Endothelial cell of hepatic sinusoid (primary cell): ENCODE measurements at regions not wholly inside any gene's neighbourhood (a gene's known extent, or its start where the extent isn't known, plus 50 kb on each side); places are given as distances from the start of the nearest gene placed in this dataset.

Experiments used
- in situ Hi-C: cut with HindIII; loops from 2 replicates; pipeline ENCODE4 v1.10.0; 2017; ENCODE audit warnings: low sequenced_read_pairs

DNA sequence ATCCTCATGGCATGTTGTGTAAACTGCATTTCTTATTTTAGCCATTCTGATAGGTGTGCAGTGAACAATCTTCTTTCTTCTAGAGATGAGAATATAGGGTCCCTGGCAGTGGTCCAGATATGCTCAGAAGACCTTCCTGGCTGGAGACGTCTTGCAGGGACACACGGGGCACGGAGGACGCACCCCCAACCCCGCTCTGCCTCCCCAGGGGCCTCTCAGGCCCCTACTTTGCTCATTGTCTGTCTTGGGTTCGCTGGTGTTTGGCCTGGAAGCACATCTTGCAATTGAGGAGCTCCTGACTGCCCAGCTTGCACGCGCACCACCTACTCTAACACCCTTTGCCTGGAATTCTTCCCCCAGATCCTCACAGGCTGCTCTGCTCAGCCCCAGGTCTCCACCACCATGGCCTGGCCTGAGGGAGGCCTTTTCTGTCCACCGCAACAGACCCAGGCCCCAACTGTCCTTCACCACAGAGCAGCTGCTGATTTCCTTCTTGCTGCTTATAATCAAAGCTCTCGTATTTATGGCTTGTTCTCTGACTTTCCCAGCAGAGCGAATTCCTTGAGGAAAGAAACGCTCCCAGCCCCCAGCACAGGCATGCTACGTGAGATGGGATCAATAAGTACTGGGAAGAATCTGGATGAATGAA, 295.9 kb upstream of the HDAC4 start:
- in situ Hi-C loops, result no loop called here

DNA sequence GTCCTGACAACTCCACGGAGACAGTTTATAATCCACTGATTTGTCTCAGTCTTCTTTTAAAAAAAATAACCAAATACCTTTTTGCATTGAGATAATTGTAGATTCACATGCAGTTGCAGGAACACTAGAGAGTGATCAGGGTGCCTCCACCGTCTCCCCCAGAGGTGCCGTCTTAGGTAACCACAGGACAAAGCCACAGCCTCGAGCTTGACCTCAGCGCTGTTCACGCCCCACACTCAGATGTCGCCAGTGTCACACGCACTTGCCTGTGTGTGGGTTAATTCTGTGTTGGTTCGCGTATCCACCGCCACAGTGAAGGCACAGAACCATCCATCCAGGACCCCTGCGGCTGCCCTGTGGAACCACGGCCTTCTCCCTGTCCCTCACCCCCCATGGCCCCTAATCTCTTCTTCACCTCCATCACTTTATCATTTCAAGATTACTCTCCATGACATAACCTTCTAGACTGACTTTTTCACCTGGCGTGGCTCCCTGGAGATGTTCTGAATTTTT, 295.0 kb upstream of the HDAC4 start:
- in situ Hi-C loops, result no loop called here

DNA sequence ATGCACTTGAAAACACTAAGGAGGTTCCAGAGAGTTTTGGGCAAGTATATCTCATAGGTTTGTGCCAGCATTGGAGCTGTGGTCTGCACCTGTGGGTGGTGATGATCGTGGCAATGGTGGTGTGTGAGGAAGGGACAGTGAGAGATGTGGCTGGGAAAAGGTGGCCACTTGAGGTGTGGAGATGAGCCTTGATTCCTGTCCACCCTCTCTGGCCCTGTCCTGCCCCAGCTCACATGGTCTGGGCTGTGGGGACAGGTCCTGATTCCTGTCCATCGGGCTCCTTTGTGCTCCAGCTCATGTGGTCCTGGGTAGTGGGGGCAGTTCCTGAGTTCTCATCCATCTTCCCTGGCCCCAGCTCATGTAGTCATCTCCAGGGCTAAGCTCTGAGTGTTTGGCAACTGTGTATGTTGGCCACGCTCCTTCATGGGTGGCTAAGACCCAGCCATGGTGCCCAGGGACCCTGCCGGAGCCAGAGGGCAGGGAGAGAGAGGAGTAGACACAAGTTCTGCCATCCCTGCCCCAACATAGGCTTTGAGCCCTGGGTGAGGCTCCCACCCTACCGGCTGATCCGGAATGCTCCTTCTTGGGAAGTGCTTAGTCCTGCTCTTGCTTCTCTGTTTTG, 294.4 kb upstream of the HDAC4 start:
- in situ Hi-C loops, result no loop called here

DNA sequence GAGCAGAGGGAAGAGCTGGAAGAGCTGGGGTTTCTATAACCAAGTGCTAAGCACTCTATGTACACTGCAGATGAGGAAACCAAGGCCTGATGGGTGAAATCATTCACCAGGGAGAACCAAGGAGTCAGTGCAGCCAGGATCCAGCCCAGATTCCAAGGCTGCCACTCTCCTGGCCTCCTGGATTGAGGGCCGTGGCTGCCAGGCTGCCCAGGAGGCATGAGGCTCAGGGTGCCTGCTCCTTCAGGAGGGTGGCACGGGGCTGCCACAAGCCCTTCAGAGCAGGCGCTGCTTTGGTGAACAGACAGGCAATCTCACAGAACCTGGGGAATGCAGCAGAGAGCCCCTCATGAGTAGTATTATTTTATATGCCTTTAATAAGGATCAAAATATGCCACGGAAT, 293.7 kb upstream of the HDAC4 start:
- in situ Hi-C loops, result no loop called here

DNA sequence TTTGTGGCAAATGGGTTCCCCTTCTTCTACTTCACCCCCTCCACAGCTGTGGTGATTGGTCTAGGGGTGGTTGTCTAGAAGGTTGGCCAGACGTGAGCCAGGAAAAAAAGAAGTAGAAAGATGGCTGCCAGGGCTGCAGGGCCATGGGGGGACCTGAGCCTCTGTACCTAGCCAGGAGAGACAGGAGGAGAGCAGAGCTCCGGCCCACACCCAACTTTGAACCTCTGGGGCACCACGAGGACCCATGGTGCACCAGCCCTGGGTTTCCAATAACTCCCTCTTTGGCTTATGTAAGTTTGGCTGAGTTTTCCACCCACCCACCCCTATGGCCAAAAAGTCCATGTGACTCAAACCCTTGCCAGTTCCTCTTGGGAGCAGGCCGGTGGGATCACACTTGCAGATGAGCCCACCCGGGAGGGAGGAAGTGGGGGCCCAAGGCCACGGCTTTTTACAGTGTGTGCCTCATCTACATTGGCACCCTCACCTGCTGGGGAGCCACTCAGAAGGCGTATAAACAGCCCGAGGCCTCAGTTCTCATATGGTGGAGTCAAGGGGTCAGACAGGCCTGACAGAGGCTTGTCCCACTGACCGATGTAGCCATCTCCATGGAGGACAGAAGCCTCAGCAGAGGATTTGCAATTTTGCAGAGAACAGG, 293.1 kb upstream of the HDAC4 start:
- in situ Hi-C loops, result no loop called here

DNA sequence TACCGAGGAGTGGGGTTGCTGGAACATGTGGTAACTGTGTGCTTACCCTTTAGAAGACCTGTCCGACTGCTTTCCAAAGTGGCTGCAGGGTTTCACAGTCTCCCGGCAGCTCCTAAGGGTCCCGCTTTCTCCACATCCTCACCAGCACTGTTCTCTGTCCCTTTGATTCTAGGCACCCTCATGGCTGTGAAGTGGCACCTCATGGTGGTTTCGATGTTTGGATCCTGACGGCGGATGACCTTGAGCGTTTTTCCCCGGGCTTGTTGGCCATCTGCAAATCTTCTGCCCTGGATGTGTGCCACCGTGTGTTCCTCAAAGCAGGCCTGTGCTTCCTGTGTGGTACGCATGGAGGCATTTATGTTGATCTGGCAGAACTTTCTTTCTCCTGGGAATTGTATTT, 292.5 kb upstream of the HDAC4 start:
- in situ Hi-C loops, result no loop called here

DNA sequence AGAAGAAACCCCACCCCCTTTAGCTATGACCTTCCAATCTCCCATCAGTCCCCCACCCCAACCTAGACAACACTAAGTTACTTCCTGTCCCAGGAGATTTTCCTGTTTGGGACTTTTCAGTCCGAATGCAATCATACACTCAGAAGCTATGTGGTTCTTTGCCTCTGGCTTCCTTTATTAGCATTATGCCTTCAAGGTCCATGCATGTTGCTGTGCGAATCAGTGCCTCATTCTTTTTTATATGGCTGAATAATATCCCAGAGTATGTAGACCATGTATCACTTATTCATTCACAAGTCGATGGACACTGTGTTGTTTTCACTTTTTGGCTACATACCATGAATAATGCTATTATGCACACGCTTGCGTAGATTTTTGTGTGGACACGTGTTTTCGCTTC, 292.1 kb upstream of the HDAC4 start:
- in situ Hi-C loops, result no loop called here

DNA sequence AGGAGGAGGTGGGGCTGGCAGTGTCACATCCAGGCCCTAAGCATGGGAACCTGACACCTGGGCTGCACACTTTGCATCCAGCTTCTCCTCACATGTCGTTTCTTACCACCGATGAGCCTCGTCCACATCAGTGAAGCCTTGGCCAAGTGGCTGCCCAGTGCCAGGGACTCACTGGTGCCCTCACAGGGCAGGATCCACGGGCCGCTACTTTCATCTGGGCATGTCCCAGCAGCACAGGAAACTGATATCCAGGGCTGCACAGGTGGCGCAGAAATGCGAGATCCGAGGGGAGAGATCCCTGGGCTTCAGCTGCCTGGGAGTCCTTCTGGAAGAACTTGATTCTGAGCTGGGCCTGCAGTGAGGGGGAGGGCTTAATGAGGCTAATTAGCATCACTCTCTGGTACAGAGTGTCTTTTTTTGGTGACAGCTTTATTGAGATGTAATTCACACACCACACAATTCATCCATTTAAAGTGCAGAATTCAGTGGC, 291.6 kb upstream of the HDAC4 start:
- in situ Hi-C loops, result no loop called here

DNA sequence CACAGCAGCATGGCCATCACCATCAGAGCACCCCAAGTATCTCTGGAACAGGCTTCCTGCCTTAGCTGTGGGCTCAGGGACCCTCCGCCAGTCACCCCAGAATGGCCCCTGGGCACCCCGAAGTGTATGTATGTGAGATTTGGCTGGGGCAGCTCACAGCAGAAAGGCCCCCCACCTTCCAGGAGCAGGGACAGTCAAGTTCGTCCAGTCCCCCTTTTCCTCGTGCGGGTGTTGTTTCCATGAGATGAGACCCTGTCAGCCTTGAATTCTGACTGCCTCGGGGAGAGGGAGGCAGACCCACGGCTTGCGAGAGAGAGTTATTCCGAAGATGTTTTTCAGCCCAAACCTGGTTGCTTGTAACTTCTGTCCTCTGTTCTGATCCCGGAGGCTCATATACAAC, 290.9 kb upstream of the HDAC4 start:
- in situ Hi-C loops, result no loop called here

DNA sequence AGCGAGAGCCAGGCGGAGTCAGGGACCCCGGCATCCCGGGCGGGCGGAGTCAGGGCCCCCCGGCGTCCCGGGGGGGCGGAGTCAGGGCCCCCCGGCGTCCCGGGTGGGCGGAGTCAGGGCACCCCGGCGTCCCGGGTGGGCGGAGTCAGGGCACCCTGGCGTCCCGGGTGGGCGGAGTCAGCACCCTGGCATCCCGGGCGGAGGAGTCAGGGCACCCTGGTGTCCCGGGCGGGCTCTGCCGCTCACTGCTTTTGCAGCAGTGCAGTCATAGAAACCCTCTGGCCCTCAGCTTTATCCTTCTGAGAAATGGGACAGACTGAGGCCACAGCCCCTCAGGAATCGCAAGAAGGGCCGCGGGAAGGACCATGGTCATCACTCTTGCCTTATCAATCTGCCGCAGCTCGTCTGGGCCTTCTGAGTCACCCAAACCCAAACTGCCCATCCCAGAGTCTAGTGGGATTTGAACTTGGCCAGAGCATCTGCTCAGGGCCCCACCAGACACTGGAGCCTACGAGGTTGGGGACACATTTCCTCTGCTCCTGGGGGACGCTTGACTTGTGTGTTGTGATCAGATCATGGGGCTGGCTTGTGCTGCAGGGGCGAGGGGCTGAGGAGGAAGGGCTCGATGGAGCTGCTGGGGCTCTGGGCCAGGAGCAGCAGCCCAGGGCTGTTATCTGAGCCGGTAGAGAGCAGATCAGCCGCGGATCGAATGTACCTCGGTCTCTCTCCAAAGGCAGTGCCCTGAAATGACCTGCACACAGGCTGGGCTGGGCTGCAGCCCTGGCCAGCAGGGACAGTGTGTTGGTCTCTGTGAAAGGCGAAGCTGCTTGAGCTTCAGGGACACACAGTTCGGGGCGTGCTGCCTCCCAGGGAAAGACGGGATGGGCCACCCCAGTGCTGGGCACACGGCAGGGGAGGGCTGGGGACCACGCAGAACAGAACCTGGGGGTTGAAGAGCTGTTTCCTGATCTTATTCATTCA, 290.1 kb upstream of the HDAC4 start:
- in situ Hi-C loops, result no loop called here

DNA sequence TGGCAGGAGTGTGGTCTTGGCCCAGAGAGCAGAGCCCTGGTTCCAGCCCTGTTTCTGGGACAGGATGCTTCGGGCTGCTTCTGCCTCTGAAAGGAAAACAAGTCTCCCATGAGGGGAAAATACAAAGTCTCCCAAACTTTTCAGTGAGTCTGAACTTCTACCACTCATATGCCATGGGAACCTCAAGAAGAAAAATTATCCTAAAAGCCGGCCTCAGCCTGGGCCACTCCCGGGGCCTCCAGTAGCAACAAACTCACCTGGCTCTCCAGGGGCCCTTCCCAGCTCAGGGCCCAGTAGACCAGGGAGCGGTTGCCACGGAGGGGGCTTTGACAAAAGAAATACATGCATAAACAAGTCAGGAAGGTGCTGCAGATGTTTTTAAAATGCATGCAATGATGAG, 289.2 kb upstream of the HDAC4 start:
- in situ Hi-C loops, result no loop called here

DNA sequence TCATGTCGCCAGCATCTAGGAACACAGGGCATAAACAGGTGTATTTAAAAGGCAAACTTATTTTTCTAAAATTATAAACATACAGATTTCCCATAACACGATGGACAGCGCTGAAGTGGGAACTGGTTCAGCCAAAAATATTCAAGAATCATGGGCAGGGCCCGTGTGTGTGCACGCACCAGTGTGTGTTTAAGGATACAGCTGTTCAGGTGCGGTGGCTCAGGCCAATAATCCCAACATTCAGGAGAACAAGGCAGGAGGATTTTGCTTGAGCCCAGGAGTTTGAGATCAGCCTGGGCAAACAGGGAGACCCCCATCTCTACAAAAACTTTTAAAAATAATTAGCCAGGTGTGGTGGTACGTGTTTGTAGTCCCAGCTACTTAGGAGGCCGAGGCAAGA, 288.6 kb upstream of the HDAC4 start:
- in situ Hi-C loops, result no loop called here

DNA sequence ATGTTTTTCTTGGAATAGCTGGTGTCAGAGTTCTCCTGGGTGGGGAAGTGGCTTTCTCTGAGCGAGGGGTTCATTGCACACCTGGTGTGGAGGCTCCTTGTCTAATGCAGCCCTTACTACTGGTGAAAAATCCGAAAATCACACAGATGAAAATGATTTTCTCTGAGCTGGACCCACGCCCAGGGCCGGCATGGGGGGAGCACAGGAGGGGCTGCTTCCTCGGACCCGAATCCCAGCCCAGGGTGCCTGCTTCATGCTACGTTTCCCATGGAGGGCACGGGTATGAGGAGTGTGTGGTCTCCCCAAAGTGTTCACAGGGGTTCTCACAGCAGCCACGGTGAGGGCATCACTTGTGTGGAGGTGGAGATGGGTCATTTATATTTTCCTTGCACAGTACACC, 288.0 kb upstream of the HDAC4 start:
- in situ Hi-C loops, result no loop called here

DNA sequence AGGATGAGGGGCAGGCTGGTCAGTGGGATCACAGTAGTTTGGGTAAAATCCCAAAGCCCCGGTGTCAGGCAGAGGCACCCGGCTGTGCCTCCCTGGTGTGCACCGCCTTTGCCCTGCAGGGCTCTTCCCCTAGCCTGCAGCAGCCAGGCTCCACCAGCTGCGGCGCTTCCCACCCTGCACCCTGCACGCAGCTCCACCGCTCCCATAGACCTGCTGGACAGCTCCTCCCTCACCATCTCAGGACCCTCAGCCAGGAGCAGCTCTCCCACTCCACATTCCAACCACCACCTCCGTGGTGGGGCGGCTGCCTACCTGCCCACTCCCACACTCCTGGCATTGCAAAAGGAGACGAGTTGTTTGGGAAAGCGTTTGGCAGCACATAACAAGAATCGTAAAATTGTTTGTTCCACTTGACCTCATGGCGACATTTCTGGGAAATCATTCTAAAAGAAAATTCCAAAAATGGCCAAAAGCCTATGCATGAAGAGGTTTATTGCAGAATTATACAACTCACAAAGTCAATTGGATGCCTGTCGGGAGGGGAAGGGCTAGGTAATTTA, 287.4 kb upstream of the HDAC4 start:
- in situ Hi-C loops, result no loop called here

DNA sequence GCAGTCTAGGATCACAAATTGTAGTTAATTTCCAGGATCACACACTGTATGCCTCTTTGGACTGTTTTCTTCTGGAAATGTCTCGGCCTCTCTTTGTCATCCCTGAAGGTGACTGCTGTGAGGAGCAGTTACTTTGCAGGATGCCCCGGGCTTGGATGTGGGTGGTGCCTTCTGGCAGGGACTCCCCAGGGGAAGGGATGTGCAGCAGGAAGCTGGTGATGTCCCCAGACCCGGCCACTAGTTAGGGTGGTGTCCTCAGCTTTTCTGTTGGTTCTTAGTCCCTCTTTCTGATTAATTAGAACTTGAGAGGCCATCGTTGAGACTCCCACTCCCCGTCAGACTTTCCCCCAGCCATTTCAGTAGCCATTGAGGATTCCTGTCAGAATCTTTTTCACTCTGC, 286.6 kb upstream of the HDAC4 start:
- in situ Hi-C loops, result no loop called here

DNA sequence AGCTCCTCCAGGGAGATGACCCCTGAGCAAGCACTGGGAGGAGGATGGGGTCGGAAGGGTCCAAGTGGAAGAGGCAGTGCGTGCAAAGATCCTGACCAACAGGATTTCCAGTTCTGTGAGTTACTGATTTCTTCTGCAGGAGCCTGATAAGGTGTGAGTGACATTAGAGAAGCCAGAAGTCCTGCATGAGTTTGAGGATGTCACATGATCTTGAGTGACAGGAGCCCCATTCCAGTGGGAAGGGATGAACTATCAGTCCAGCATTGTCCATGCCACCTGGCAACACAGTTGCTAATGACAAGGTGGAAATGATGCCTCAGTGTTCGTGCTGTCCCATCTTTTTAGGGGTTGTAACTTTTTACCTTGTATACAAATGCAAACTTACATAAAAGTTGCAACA, 285.1 kb upstream of the HDAC4 start:
- in situ Hi-C loops, result no loop called here

DNA sequence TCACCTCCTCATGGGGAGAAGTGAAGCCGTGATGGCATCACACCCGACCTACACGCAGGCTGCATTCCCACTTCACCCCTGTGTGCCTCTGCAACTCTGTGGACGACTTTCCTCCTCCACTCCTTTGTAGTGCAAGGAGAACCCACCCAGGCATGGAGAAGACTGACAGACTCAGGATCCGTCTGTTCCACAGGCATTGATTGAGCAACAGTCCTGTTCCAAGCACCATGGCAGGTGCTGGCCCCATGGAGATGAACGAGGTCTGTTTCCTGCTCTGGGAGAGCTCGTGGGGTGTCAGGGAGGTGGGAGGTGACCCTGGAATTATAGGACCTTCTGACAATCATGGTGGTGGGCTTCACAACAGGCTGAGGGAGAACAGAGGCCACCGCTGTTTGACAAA, 284.7 kb upstream of the HDAC4 start:
- in situ Hi-C loops, result no loop called here

DNA sequence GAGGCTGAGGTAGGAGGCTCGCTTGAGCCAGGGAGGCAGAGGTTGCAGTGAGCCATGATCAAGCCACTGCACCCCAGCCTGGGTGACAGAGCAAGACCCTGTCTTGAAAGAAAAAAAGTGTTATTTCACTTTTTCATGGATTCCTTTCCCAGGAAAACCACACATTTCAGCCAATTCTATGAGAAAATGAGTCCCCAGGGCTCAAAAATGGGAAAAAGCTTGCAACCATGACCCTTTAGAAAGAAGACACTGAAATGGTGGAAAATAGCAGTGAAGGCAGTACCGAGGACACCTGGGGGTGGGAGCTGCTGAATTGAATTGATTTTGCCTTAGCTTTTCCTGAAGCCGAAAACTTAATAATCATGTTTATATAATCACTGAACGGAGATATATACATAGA, 284.2 kb upstream of the HDAC4 start:
- in situ Hi-C loops, result no loop called here

DNA sequence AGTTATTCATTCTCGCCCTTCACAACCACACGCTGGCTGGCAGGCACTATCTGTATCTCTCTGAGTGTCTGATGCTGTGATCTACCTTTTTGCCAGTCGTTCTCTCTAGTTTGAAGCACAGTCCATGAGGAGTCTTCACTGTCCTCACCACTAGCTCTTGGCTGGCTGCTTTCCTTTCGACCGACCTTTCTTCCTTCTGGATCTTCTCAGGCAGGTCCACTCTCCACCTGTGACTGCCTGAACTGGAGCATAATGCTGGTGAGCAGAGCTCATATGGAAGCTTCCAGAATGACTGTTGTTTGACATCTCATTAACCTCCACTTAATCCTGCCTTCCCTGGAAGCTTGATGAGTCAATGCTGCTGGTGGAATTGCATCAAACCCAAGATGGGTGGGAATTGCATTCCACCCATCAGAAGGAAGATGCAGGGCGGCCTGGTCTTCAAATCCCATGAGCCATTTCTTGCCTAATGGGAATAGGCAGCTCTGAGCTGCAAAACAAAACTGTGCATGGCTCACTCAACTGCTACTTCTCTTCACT, 283.5 kb upstream of the HDAC4 start:
- in situ Hi-C loops, result no loop called here

DNA sequence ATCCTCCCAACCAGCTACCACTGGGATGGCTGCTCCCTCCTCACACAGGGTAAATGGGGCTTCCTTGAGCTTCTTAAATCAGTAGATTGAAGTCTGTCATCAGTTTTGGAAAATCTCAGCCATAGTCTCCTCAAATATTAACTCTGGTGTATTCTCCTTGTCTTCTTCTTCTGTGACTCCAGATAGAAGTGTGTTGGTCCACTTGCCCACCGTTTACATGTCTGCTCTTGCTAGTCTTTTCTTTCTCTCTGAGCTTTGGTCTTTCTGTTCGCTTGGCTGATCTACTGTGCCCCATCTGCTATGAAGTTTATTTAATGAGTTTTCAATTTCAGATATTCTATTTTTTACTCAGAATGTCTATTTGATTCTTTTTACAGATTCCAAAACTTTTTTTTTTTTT, 281.7 kb upstream of the HDAC4 start:
- in situ Hi-C loops, result no loop called here
